Adrenal gland (tissue), 9 donors: ENCODE measurements at regions not wholly inside any gene's neighbourhood (a gene's known extent, or its start where the extent isn't known, plus 50 kb on each side); places are given as distances from the start of the nearest gene placed in this dataset.

ENCODE experiments used
- DNase-seq, 7 donors: peaks; one replicate each; pipeline ENCODE4 v3.0.0-alpha.2; 2019 to 2020
- H3K27ac ChIP-seq, 5 donors: fragments of 200-600 bp; sonication (generic) in 4 of 5; 1 replicate in 3 of 5; 2 replicates in 2 of 5; pipeline versions ENCODE4 v1.5.1 to v1.8.0; 2016 to 2020; ENCODE audit warnings: mild to moderate bottlenecking in 1 of 5
- H3K27me3 ChIP-seq: fragments of 200-600 bp; 2 replicates; pipeline ENCODE4 v1.8.0; 2021
- H3K36me3 ChIP-seq, 2 donors: fragments of 200-600 bp; replicated peaks in 1 of 2; 1 replicate in 1 of 2; 2 replicates in 1 of 2; pipeline versions ENCODE4 v1.5.1 to v1.8.0; 2018 to 2022
- H3K4me1 ChIP-seq, 2 donors: fragments of 200-600 bp; replicated peaks in 1 of 2; 1 replicate in 1 of 2; 2 replicates in 1 of 2; pipeline versions ENCODE4 v1.5.1 to v1.8.0; 2018 to 2021
- H3K4me3 ChIP-seq, 4 donors: fragments of 200-600 bp; sonication (generic) in 3 of 4; one replicate each; pipeline ENCODE4 v1.5.1; 2016 to 2018
- H3K9me3 ChIP-seq, 3 donors: fragments of 200-600 bp; sonication (generic) in 1 of 3; replicated peaks in 1 of 3; 1 replicate in 2 of 3; 2 replicates in 1 of 3; pipeline versions ENCODE4 v1.5.1 to v1.8.0; 2016 to 2021
- CTCF ChIP-seq, 6 experiments: fragments of 450-650 bp in 4 of 6; fragments of 200-600 bp in 2 of 6; sonication (generic) in 1 of 6; IDR thresholded peaks; 1 replicate in 5 of 6; 2 replicates in 1 of 6; pipeline versions ENCODE4 v1.5.1 to v1.8.0; 2016 to 2021; ENCODE audit warnings: antibody characterized with exemption in 6 of 6, mild to moderate bottlenecking in 2 of 6, moderate library complexity in 1 of 6
- POLR2A ChIP-seq, 2 donors: fragments of 450-650 bp; IDR thresholded peaks; one replicate each; pipeline ENCODE4 v1.6.1; 2017; ENCODE audit warnings: antibody characterized with exemption in 2 of 2, mild to moderate bottlenecking in 2 of 2, moderate library complexity in 1 of 2
- WGBS, 4 donors: extraction: QIAGEN DNeasy Blood & Tissue Kit in 2 of 4; methylation state at CpG; one replicate each; pipeline versions ENCODE4 v1.1.5 to v1.1.7; 2013 to 2017; 5-methylcytosine and 5-hydroxymethylcytosine counted together
- intact Hi-C, 2 donors: fragments of 100-400 bp; cut with DNase I; formaldehyde crosslinking; loops; one replicate each; pipeline versions ENCODE4 v1.14.1 to v1.15.0; 2022 to 2023
- donor health status: healthy with polysubstance abuse.
- donor health status: Bipolar disorder and iron deficiency.
- donor health status: DM: yes; HTN: yes; CAD: no.
- donor health status: DM: no; HTN: no; CAD: no.
- donor health status: DM: no; HTN: no; CAD: no.

- no peaks in the 10 kb centered on the region for H3K36me3 ChIP-seq
- H3K27ac ChIP-seq: no peak overlapping the region
- no peaks in the 10 kb centered on the region for H3K27me3 ChIP-seq
- no peaks in the 10 kb centered on the region for H3K9me3 ChIP-seq
- intact Hi-C loops: no loop called here
- no peak for DNase-seq
- TF ChIP-seq POLR2A (IDR thresholded peaks at IDR 0.05) (no peak), CTCF (IDR thresholded peaks at IDR 0.05) (no peak)
- 75 to 95% (median 85%) methylated on average over 4 of the region's 4 CpGs for WGBS, 4 donors
- H3K4me3 ChIP-seq: no peak overlapping the region
- no peaks in the 10 kb centered on the region for H3K4me1 ChIP-seq
Measured at GRCh38 chr12:105805730-105806399, 332.9 kb downstream of the NUAK1 start.

- H3K27ac ChIP-seq: no peak overlapping the region
- no peak for TF ChIP-seq CTCF (IDR thresholded peaks at IDR 0.05)
- no peak for TF ChIP-seq POLR2A (IDR thresholded peaks at IDR 0.05)
- H3K36me3 ChIP-seq: no peaks in the 10 kb centered on the region
- no peak for DNase-seq
- no peaks in the 10 kb centered on the region for H3K9me3 ChIP-seq
- WGBS, 4 donors: 91 to 94% (median 93%) methylated on average over 1 to 2 of the region's 2 CpGs
- no peak overlapping the region for H3K4me3 ChIP-seq
- H3K4me1 ChIP-seq: no peaks in the 10 kb centered on the region
- H3K27me3 ChIP-seq: no peaks in the 10 kb centered on the region
- intact Hi-C loops: no loop called here
Measured at GRCh38 chr12:105806400-105806770, 332.4 kb downstream of the NUAK1 start.

- Histone ChIP-seq H3K36me3 (no peaks in the 10 kb centered on the region), H3K27ac (no peak overlapping the region), H3K27me3 (no peaks in the 10 kb centered on the region), H3K4me3 (no peak overlapping the region), H3K9me3 (no peaks in the 10 kb centered on the region), H3K4me1 (no peaks in the 10 kb centered on the region)
- TF ChIP-seq POLR2A (IDR thresholded peaks at IDR 0.05) (no peak), CTCF (IDR thresholded peaks at IDR 0.05) (no peak)
- WGBS, 4 donors: 71 to 88% (median 84%) methylated on average over 1 of the region's 1 CpG
- intact Hi-C loops: no loop called here
- no peak for DNase-seq
Measured at GRCh38 chr12:105812366-105812765, 326.4 kb downstream of the NUAK1 start.

- DNase-seq: no peak
- H3K27me3 ChIP-seq: no peaks in the 10 kb centered on the region
- H3K4me1 ChIP-seq: no peaks in the 10 kb centered on the region
- TF ChIP-seq CTCF (IDR thresholded peaks at IDR 0.05) (no peak), POLR2A (IDR thresholded peaks at IDR 0.05) (no peak)
- no peak overlapping the region for H3K4me3 ChIP-seq
- no peaks in the 10 kb centered on the region for H3K9me3 ChIP-seq
- no peak overlapping the region for H3K27ac ChIP-seq
- H3K36me3 ChIP-seq: no peaks in the 10 kb centered on the region
- intact Hi-C loops: no loop called here
- 61 to 71% (median 70%) methylated on average over 5 of the region's 5 CpGs for WGBS, 4 donors
Measured at GRCh38 chr12:105813201-105813600, 325.6 kb downstream of the NUAK1 start.
